B cell (primary cell): ENCODE measurements at regions not wholly inside any gene's neighbourhood (a gene's known extent, or its start where the extent isn't known, plus 50 kb on each side); places are given as distances from the start of the nearest gene placed in this dataset.
"Not testable (repeated sequence)": the region's sequence is repeated elsewhere in the genome, so short reads cannot be mapped to it uniquely, and the experiment has no call there.

Experiments
- ATAC-seq: fragments of 200-7000 bp; cut with Tn5 transposase; one replicate; pipeline ENCODE4 v1.10.0; 2021; ENCODE audit warnings: low read depth, mild to moderate bottlenecking, moderate number of reproducible peaks, moderate library complexity
- CTCF ChIA-PET: fragments of 350-600 bp; sonication (Branson Sonifier 250); formaldehyde crosslinking; loops from one replicate; lab custom pipeline; 2021; ENCODE audit warnings: antibody characterized with exemption, inconsistent platforms; lab: Charles Lee
- POLR2A ChIA-PET: fragments of 350-600 bp; sonication (Branson Sonifier 250); formaldehyde crosslinking; loops from one replicate; lab custom pipeline; 2021; ENCODE audit warnings: antibody characterized with exemption; lab: Charles Lee
- DNase-seq: peaks from one replicate; pipeline ENCODE4 v3.0.0; 2013
- H2AFZ ChIP-seq: 2 replicates; pipeline ENCODE4 v1.6.1; 2012; ENCODE audit warnings: mild to moderate bottlenecking, low read depth, low read length; ENCODE audit not compliant: insufficient read depth, poor library complexity, severe bottlenecking
- H3K27ac ChIP-seq, 2 donors: 1 replicate in 1 of 2; 2 replicates in 1 of 2; pipeline ENCODE4 v1.5.1; 2012 to 2013; ENCODE audit warnings: low read length in 2 of 2, mild to moderate bottlenecking in 2 of 2, moderate library complexity in 1 of 2
- H3K27me3 ChIP-seq, 4 experiments: fragments of 200-600 bp in 1 of 4; sonication (generic) in 1 of 4; replicated peaks in 1 of 4; 1 replicate in 2 of 4; 2 replicates in 2 of 4; pipeline versions ENCODE4 v1.6.1 to v1.7.0; 2013 to 2016; ENCODE audit warnings: low read length in 3 of 4, mild to moderate bottlenecking in 2 of 4, mixed read lengths in 1 of 4, moderate library complexity in 1 of 4; ENCODE audit not compliant: insufficient read depth in 4 of 4, control insufficient read depth in 3 of 4; ENCODE audit errors: control extremely low read depth in 1 of 4
- H3K36me3 ChIP-seq, 2 experiments: replicated peaks in 1 of 2; 1 replicate in 1 of 2; 2 replicates in 1 of 2; pipeline versions ENCODE4 v1.6.1 to v1.7.1; 2013; ENCODE audit warnings: low read length in 1 of 2; ENCODE audit not compliant: insufficient read depth in 2 of 2, control insufficient read depth in 1 of 2; ENCODE audit errors: control extremely low read depth in 1 of 2, extremely low read depth in 1 of 2
- H3K4me1 ChIP-seq, 2 donors: fragments of 200-600 bp in 1 of 2; sonication (generic) in 1 of 2; 1 replicate in 1 of 2; 2 replicates in 1 of 2; pipeline versions ENCODE4 v1.5.1 to v1.6.1; 2013 to 2017; ENCODE audit warnings: low read length in 2 of 2; ENCODE audit not compliant: control insufficient read depth in 2 of 2, insufficient read depth in 2 of 2
- H3K4me2 ChIP-seq: replicated peaks from 2 replicates; pipeline ENCODE3; 2012; ENCODE audit warnings: mild to moderate bottlenecking, low read depth, low read length; ENCODE audit not compliant: poor library complexity, severe bottlenecking
- H3K4me3 ChIP-seq, 5 experiments: fragments of 200-600 bp in 1 of 5; sonication (generic) in 1 of 5; 1 replicate in 3 of 5; 2 replicates in 2 of 5; pipeline versions ENCODE4 v1.5.1 to v1.7.0; 2011 to 2016; ENCODE audit warnings: low read length in 4 of 5, mild to moderate bottlenecking in 4 of 5, low read depth in 2 of 5, control low read depth in 1 of 5, moderate library complexity in 1 of 5; ENCODE audit not compliant: insufficient read depth in 1 of 5; ENCODE audit errors: control extremely low read depth in 1 of 5, extremely low read depth in 1 of 5
- H3K79me2 ChIP-seq: fragments of 200-600 bp; sonication (generic); one replicate; pipeline ENCODE4 v1.6.0; 2016; ENCODE audit warnings: low read length; ENCODE audit not compliant: control insufficient read depth, insufficient read depth
- H3K9ac ChIP-seq: fragments of 200-600 bp; sonication (generic); 2 replicates; pipeline ENCODE4 v1.6.1; 2017; ENCODE audit warnings: mild to moderate bottlenecking, low read length, moderate library complexity
- H3K9me3 ChIP-seq, 3 donors: one replicate each; pipeline versions ENCODE4 v1.6.1 to v1.7.1; 2013; ENCODE audit warnings: low read length in 2 of 3; ENCODE audit not compliant: control insufficient read depth in 2 of 3, insufficient read depth in 1 of 3; ENCODE audit errors: control extremely low read depth in 1 of 3
- H4K20me1 ChIP-seq: 2 replicates; pipeline ENCODE4 v1.6.0; 2012; ENCODE audit warnings: mild to moderate bottlenecking, low read length; ENCODE audit not compliant: insufficient read depth, control insufficient read depth, poor library complexity, severe bottlenecking
- H3K27ac Mint-ChIP-seq: one replicate; pipeline ENCODE4 v1.8.0; 2021; ENCODE audit warnings: mixed read lengths
- H3K27me3 Mint-ChIP-seq: one replicate; pipeline ENCODE4 v1.8.0; 2021; ENCODE audit warnings: mixed read lengths
- H3K4me1 Mint-ChIP-seq: one replicate; pipeline ENCODE4 v1.8.0; 2021; ENCODE audit warnings: mixed read lengths
- H3K4me3 Mint-ChIP-seq: one replicate; pipeline ENCODE4 v1.8.0; 2021; ENCODE audit warnings: mixed read lengths
- H3K9me3 Mint-ChIP-seq: one replicate; pipeline ENCODE4 v1.8.0; 2022; ENCODE audit warnings: mixed read lengths; ENCODE audit not compliant: insufficient read depth
- EZH2 ChIP-seq: IDR thresholded peaks from 2 replicates; pipeline ENCODE4 v1.6.1; 2012; ENCODE audit warnings: borderline replicate concordance, low read depth, mild to moderate bottlenecking, moderate library complexity, low read length; ENCODE audit not compliant: insufficient read depth, poor library complexity, severe bottlenecking
- WGBS: methylation state at CpG from one replicate; pipeline ENCODE4 v1.1.5; 2013; ENCODE audit warnings: missing lambda C conversion rate; ENCODE audit not compliant: insufficient coverage; 5-methylcytosine and 5-hydroxymethylcytosine counted together
- intact Hi-C: fragments of 100-400 bp; cut with micrococcal nuclease; formaldehyde crosslinking; loops from one replicate; pipeline ENCODE4 v1.10.0; 2022
- TF ChIP-seq, protein P1 (sequence below): fragments of 200-600 bp; IDR thresholded peaks from one replicate; pipeline ENCODE4 v1.8.0; 2022; ENCODE audit warnings: antibody characterized with exemption, mild to moderate bottlenecking

DNA sequence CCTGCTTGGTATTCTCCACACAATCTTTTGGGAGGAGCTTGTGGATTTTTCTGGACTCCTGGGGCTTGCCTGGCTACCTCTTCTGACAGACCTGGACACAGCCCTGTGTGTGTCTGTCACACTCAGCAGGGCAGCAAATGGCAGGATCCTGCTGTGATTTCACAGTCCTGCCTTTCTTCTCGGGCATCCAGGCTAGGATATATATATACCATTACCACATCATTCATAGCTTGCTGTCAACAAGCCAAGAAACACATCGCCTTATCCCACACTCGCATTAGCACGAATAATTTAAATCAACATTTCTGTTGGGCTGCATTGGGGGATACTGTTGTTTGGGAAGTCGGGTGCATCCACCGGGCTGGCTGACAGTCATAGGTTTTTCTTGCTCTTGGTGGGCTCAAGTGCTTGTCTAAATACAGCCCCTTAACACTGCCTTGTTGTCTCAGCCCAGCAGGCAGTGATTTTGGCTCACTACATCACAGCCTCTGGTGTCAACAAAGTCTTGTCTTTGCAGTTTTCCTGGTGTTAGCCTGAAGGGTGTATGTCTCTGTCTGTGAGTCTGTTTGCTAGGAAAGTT, 154.9 kb upstream of the FERMT1 start:
- no peaks in the 10 kb centered on the region for H3K4me1 Mint-ChIP-seq
- DNase-seq (no peak), ATAC-seq (no peak)
- H3K4me3 Mint-ChIP-seq = no peak overlapping the region
- no peaks in the 10 kb centered on the region for H3K27me3 Mint-ChIP-seq
- ChIA-PET CTCF (no interaction called here), POLR2A (no interaction called here)
- no peak overlapping the region for H3K9ac ChIP-seq
- H3K4me3 ChIP-seq = no peak overlapping the region
- no peak overlapping the region for H2AFZ ChIP-seq
- H3K4me2 ChIP-seq = no peak overlapping the region
- WGBS = 35% methylated on average over 3 of the region's 6 CpGs
- peaks cover 0 to 6% (median under 1%) of the 10 kb centered on the region in 3 donors for H3K9me3 ChIP-seq
- no peaks in the 10 kb centered on the region for H3K79me2 ChIP-seq
- no peaks in the 10 kb centered on the region for H3K36me3 ChIP-seq
- no peak overlapping the region for H3K27ac ChIP-seq
- no peak overlapping the region for H3K27ac Mint-ChIP-seq
- H3K27me3 ChIP-seq = no peaks in the 10 kb centered on the region
- TF ChIP-seq EZH2 = no peak
- TF ChIP-seq, protein P1, sequence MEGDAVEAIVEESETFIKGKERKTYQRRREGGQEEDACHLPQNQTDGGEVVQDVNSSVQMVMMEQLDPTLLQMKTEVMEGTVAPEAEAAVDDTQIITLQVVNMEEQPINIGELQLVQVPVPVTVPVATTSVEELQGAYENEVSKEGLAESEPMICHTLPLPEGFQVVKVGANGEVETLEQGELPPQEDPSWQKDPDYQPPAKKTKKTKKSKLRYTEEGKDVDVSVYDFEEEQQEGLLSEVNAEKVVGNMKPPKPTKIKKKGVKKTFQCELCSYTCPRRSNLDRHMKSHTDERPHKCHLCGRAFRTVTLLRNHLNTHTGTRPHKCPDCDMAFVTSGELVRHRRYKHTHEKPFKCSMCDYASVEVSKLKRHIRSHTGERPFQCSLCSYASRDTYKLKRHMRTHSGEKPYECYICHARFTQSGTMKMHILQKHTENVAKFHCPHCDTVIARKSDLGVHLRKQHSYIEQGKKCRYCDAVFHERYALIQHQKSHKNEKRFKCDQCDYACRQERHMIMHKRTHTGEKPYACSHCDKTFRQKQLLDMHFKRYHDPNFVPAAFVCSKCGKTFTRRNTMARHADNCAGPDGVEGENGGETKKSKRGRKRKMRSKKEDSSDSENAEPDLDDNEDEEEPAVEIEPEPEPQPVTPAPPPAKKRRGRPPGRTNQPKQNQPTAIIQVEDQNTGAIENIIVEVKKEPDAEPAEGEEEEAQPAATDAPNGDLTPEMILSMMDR = no peak
- peaks cover 2% of the 10 kb centered on the region for H3K9me3 Mint-ChIP-seq
- H3K4me1 ChIP-seq = no peaks in the 10 kb centered on the region
- H4K20me1 ChIP-seq = no peaks in the 10 kb centered on the region
- intact Hi-C loops = no loop called here

DNA sequence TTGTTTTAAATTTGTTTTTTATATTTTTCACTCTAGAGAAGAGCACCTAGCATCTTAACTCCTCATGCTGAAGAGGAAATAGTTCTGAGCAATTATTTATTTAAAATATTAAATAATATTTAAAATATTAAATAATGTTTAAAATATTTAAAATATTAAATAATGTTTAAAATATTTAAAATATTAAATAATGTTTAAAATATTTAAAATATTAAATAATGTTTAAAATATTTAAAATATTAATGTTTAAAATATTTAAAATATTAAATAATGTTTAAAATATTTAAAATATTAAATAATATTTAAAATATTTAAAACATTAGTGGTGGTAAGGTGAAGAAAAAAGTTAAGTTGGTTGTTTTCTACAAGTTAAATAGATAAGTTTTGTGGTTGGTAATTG, 147.6 kb upstream of the FERMT1 start:
- H3K79me2 ChIP-seq, H3K4me3 ChIP-seq, intact Hi-C loops, H3K4me3 Mint-ChIP-seq, H3K27me3 Mint-ChIP-seq, H3K4me1 Mint-ChIP-seq, POLR2A ChIA-PET, H2AFZ ChIP-seq, H3K9me3 Mint-ChIP-seq, H3K9ac ChIP-seq, DNase-seq, H3K27ac Mint-ChIP-seq, H3K27me3 ChIP-seq, H3K4me2 ChIP-seq, CTCF ChIA-PET, H3K27ac ChIP-seq, H3K9me3 ChIP-seq, H3K36me3 ChIP-seq, H3K4me1 ChIP-seq, H4K20me1 ChIP-seq, ATAC-seq: not testable (repeated sequence)
